ES-I3 (cell line): ENCODE measurements at regions not wholly inside any gene's neighbourhood (a gene's known extent, or its start where the extent isn't known, plus 50 kb on each side); places are given as distances from the start of the nearest gene placed in this dataset.
A peak's percentile ranks its signal among the peaks of the same experiment; 100 is the strongest.
"Not testable (repeated sequence)": the region's sequence is repeated elsewhere in the genome, so short reads cannot be mapped to it uniquely, and the experiment has no call there.

Experiments
- H3K36me3 ChIP-seq: 2 replicates; pipeline ENCODE4 v1.6.1; 2013; ENCODE audit warnings: mild to moderate bottlenecking, low read length, control low read depth, moderate library complexity; ENCODE audit not compliant: insufficient read depth
- H3K4me1 ChIP-seq: 2 replicates; pipeline ENCODE4 v1.6.1; 2013; ENCODE audit warnings: mild to moderate bottlenecking, control low read depth, low read length; ENCODE audit not compliant: insufficient read depth
- H3K9ac ChIP-seq: 2 replicates; pipeline ENCODE4 v1.6.1; 2013; ENCODE audit warnings: low read depth, mild to moderate bottlenecking, low read length, moderate library complexity
- H3K9me3 ChIP-seq: 2 replicates; pipeline ENCODE4 v1.6.1; 2013; ENCODE audit warnings: mild to moderate bottlenecking, low read length, moderate library complexity; ENCODE audit not compliant: control insufficient read depth, insufficient read depth

DNA sequence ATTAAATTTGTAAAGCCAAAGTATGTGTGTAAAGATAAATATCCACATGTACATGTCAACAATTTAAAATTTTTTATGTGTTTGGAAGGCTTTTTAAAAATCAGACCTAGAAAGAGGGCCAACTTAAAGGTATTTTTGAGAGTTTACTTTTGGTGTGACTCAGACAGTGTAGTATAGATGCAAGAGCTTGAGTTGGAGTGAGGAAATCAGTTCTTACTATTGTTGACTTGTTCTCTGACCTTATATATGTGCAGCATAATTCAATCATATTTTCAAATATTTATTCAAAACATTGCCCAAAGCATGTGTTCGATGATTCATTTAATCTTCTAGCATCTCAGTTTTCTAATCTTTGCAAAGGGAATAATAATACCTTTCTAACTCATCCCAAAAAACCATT, 243.7 kb upstream of the PRKCQ start:
- Histone ChIP-seq H3K4me1 (peaks cover 16% of the 10 kb centered on the region), H3K9me3 (no peaks in the 10 kb centered on the region), H3K36me3 (no peaks in the 10 kb centered on the region), H3K9ac (no peak overlapping the region)

DNA sequence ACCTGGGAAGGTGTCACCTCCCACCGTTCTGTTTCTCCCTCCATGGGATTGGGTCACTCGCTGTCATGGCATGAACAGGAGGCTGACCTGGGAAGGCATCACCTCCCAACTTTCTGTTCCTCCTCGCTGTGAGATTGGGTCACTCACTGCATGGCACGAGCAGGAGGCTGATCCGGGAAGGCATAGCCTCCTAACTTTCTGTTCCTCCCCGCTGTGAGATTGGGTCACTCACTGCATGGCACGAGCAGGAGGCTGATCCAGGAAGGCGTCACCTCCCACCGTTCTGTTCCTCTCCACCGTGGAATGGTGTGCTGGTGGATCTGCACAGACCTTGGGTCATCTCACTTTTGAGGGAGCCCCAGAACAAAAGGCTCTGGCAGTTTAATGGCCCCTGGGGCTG, 239.2 kb upstream of the PRKCQ start:
- no peaks in the 10 kb centered on the region; the same call in 1 of the 2 replicates for H3K36me3 ChIP-seq
- no peak overlapping the region for H3K9ac ChIP-seq
- H3K9me3 ChIP-seq: no peaks in the 10 kb centered on the region
- H3K4me1 ChIP-seq: peaks cover 20% of the 10 kb centered on the region

DNA sequence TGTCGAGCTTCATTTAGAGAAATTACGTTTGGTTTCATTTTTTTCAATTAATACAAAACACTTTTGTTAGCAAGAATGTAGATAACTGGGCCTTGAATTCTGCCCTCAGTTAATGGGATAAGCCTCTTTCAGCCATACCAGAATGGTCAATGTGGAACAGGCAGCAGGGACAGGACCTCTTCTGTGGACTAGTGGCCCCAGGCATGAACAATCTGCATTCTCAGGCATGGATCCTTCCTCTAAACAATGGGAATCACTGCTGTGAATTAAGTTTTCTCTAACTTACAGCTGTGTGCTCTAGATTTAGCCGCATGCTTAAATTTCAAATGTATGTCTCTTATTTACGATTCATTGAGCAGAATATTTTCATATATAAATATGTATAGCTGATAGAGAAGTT, 237.7 kb upstream of the PRKCQ start:
- no peak overlapping the region for H3K9ac ChIP-seq
- H3K36me3 ChIP-seq: no peaks in the 10 kb centered on the region; the same call in 1 of the 2 replicates
- peaks cover 20% of the 10 kb centered on the region for H3K4me1 ChIP-seq
- H3K9me3 ChIP-seq: no peaks in the 10 kb centered on the region

DNA sequence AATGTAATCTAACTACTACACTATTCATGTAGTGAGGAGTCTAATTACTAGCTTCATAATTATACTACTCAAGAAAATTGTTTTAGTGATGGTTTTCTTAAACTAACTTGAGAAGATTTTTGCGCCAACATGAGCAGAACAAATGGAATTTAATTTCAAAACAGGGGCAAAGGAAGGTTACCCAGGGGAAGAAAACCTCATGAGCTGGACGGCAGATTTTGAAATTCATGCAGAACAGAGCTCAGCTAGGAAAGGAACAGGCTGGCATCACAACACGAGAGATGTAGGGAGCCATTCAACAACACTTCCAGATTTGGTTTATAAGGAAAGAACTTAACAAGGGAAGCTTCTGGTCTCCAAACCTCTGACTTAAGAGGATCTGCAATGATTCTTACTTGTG, 235.3 kb upstream of the PRKCQ start:
- H3K9ac ChIP-seq: no peak overlapping the region
- peaks cover 17% of the 10 kb centered on the region for H3K4me1 ChIP-seq
- H3K9me3 ChIP-seq: peaks cover 2% of the 10 kb centered on the region
- H3K36me3 ChIP-seq: peaks cover 7% of the 10 kb centered on the region; the same call in 1 of the 2 replicates

DNA sequence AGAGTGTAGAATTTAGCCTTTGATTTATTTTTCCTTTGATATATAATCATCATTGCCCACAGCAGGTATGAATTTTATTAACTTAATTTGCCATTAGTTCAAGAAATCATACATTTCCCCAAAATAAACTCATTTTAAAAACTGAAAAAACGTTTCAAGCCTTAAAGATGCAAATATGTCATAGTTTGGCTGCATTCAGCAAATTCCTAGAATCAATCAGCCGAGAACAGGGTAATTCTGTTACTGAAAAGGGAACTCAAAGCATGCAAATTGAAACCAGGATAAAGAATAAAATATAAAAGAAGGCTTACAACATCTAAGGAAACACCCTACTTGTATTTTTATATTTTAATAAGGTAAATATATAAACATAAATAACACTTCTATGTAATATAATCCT, 233.8 kb upstream of the PRKCQ start:
- H3K36me3 ChIP-seq: peaks cover 8% of the 10 kb centered on the region; the same call in 1 of the 2 replicates
- no peak overlapping the region for H3K9ac ChIP-seq
- peaks cover 11% of the 10 kb centered on the region for H3K4me1 ChIP-seq
- peaks cover 7% of the 10 kb centered on the region for H3K9me3 ChIP-seq

DNA sequence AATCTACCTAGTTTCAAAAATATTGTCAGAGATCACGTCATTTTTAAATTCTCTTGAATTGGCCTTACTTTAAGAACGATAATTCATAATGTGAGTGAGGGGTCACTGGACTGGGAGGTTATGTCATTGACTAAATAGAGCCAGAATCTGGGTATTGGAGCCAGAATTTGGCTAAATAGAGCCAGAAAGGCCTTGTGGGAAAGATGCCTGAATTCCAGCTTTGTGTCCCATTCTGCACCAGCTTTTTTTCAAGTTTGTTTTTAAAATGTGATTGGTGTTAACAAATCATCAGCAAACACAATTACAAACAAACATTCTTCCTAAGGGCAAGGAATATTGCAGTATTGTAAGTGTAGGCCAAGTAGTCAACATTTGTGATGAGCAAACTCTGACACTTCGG, 233.2 kb upstream of the PRKCQ start:
- peaks cover 8% of the 10 kb centered on the region; the same call in 1 of the 2 replicates for H3K36me3 ChIP-seq
- H3K9ac ChIP-seq: no peak overlapping the region
- peaks cover 11% of the 10 kb centered on the region for H3K4me1 ChIP-seq
- peaks cover 7% of the 10 kb centered on the region for H3K9me3 ChIP-seq

DNA sequence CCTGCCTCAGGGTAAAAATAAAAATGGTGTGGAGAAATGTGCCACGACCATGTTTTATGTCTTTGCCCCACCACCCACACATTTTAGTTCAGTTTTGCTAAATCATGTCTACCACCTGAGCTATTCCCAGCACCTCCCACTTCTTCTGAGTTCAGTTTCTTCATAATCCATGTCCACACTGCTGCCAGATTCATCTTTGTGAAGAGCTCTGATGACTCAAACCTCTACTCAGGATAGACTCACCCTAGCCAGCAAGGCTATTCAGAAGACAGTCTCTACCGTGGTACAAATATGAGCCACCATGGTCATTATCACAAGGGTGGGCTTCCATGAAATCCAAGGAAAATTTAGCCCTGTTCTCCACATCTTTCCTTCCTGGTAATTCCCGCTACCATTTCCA, 231.1 kb upstream of the PRKCQ start:
- Histone ChIP-seq H3K36me3 (peaks cover 8% of the 10 kb centered on the region; the same call in 1 of the 2 replicates), H3K4me1 (peaks cover 8% of the 10 kb centered on the region), H3K9me3 (peaks cover 7% of the 10 kb centered on the region), H3K9ac (no peak overlapping the region)

DNA sequence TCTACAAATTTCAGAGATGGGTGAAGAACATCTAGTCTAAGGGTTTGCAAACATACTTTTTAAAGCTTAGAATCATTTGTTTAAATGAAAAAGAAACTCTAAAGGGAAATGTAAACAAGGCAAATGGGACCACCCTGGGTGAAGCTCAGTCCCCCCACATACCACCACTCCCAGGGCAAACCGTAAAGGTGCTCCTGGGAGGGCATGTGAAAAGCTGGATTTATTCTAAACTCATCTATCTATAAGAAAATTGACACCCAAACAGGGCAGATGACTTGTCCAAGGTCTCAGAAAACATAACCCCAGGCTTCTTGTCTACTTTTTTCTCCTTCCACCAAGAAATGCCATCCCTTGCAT, 223.3 kb upstream of the PRKCQ start:
- Histone ChIP-seq H3K9me3 (no peaks in the 10 kb centered on the region), H3K4me1 (no peaks in the 10 kb centered on the region), H3K36me3 (peaks cover 4% of the 10 kb centered on the region; the same call in 1 of the 2 replicates), H3K9ac (0 out of 2 replicates have a peak overlapping the region, but pooled peaks have one; percentile 16)

DNA sequence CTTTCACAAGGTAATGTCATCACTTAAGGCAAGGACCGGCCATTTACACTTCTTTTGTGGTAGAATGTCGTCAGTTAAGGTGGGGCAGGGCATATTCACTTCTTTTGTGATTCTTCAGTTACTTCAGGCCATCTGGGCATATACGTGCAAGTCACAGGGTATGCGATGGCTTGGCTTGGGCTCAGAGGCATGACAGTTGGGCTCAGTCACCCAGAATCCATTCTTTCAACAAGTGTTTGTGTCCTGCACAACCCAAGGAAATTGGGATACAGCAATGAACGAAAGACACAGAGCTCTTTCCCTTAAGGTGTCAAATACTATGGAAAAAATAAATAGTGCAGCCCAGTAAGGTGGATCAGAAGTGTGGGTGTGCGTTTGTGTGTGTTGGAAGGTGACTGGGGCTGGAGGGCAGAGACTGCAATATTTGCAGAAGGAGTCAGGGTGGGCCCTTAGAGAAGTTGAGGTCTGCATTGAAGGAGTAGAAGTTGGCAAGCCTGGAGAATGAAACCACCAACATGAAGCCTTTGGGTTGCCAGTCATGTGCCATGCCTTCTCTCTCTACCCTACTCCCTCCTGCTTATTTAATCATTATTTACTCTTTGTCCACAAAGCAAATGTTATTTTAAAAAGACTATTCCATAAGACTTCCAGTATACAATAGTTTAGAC, 222.8 kb upstream of the PRKCQ start:
- Histone ChIP-seq H3K9ac (peak overlapping the region; percentile 16; the same call in 1 of the 2 replicates), H3K36me3 (peaks cover 4% of the 10 kb centered on the region; the same call in 1 of the 2 replicates), H3K9me3 (no peaks in the 10 kb centered on the region), H3K4me1 (no peaks in the 10 kb centered on the region)

DNA sequence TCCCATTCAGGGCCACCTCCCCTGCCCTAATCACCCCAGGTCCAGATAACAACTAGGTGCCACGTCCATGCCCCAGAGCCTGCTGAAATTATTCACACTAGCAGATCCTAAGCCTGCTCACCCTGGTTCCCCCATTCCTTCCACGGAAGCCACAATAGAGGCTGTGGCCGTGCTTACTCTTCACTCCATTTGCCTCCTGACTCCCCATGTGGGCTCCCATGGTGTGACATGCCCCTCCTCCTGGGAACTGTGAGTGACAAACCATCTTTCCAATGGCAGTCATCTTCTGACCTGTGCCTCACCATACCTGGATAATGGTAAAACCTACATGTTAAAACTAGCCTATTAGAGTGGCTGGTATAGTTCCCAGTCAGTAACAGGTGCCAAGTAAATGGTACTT, 216.2 kb upstream of the PRKCQ start:
- peaks cover 24% of the 10 kb centered on the region for H3K4me1 ChIP-seq
- H3K9me3 ChIP-seq: no peaks in the 10 kb centered on the region
- H3K9ac ChIP-seq: peak overlapping the region; percentile 45
- H3K36me3 ChIP-seq: peaks cover 23% of the 10 kb centered on the region; the same call in 1 of the 2 replicates

DNA sequence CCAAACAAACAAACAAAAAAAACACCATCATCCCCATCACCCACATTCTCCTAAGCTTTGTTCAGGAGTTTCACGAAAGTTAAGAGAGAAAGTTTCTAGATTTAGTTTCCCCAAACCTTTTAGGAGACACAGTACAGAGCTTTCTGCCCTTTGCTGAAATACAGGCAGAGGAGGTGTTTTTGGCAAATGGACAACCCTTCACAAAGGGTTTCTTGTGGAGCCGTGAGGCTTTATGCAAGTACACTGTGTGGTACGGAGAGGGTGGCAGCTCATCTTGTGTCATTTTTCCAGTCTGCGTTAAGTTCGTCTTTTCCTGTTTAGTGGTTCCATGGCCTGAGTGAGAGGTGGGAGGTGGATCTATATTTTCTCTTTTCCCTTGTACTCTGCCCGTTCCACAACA, 215.5 kb upstream of the PRKCQ start:
- peaks cover 24% of the 10 kb centered on the region; the same call in 1 of the 2 replicates for H3K36me3 ChIP-seq
- H3K9me3 ChIP-seq: no peaks in the 10 kb centered on the region
- H3K4me1 ChIP-seq: peaks cover 24% of the 10 kb centered on the region
- peak overlapping the region; percentile 12; the same call in 1 of the 2 replicates for H3K9ac ChIP-seq

DNA sequence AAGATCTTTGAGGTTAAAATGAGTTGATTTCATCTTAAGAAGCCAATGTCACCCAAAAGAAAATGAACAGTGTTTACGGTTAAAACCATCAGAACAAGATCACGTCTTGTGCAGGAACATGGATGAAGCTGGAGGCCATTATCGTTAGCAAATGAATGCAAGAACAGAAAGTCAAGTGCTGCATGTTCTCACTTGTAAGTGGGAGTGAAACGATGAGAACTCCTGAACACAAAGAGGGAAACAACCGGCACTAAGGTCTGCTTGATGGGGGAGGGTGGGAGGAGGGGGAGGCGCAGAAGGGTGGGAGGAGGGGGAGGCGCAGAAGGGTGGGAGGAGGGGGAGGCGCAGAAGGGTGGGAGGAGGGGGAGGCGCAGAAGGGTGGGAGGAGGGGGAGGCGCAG, 214.8 kb upstream of the PRKCQ start:
- Histone ChIP-seq H3K9ac (peak overlapping the region; percentile 30), H3K4me1 (peaks cover 26% of the 10 kb centered on the region), H3K36me3 (peaks cover 29% of the 10 kb centered on the region; the same call in 1 of the 2 replicates)
- not testable (repeated sequence) for H3K9me3 ChIP-seq

DNA sequence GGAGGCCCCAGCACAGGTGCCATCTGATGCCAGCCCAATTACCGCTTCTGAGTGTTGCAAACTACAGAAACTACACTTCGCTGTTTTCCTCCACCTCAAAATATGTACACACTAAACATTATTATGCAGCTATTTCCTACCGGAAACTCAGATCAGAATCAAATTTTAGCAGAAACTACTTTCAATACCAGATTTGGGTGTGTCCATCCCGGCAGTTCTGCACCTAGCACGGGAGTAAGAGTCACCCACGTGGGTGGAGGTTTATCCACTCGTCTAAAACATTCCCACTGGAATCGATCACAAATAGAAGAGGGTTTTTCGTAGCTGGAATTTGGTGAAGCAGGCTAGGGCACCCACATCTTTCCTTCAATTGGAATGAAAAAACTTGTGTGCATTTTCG, 214.4 kb upstream of the PRKCQ start:
- peak overlapping the region; percentile 30 for H3K9ac ChIP-seq
- peaks cover 29% of the 10 kb centered on the region for H3K4me1 ChIP-seq

DNA sequence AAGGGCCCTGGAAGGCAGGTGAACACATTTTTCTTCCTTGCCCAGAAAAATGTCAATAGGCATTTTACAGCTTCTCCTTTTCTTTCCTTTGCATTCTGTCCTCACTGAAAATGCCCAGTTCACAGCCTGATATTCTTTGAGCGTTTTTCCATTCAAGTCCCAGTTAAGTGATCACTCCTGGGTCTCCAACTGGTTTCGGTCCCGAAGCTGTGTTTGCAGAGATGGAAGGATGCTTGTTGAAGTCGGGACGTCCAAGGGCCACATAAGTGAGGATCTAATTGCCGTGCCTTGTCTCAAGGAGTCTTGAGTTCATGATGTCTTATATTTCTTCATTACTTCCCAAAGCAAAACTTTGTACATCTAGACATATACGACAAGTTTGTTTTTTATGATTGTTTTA, 208.7 kb upstream of the PRKCQ start:
- Histone ChIP-seq H3K9ac (no peak overlapping the region), H3K4me1 (peaks cover 7% of the 10 kb centered on the region), H3K9me3 (no peaks in the 10 kb centered on the region), H3K36me3 (peaks cover 22% of the 10 kb centered on the region; the same call in 1 of the 2 replicates)

More for the DNA sequence above, 214.4 kb upstream of the PRKCQ start:
- H3K9me3 ChIP-seq: no peaks in the 10 kb centered on the region
- H3K36me3 ChIP-seq: peaks cover 33% of the 10 kb centered on the region; the same call in 1 of the 2 replicates

DNA sequence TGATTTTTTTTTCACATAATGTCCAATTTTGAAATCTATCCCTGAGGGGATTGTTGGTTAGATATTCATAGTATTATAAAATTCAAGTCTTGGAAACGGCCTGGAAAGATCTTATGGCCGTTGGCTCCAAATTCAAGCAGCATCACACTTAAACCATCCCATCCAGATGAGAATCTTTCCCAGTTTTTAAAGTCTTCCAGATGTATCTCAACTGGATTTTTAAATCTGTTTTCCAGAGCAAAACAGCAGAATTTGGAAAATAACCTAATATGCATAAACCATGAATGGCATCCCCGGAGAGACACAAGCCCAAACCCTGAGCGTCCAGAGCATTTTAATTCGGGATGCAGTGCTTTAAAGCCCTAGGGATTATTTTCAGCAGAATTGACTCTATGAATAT, 208.2 kb upstream of the PRKCQ start:
- no peaks in the 10 kb centered on the region for H3K9me3 ChIP-seq
- H3K36me3 ChIP-seq: peaks cover 22% of the 10 kb centered on the region; the same call in 1 of the 2 replicates
- peaks cover 7% of the 10 kb centered on the region for H3K4me1 ChIP-seq
- no peak overlapping the region for H3K9ac ChIP-seq
